ENCODE measurements at regions not wholly inside any gene's neighbourhood (a gene's known extent, or its start where the extent isn't known, plus 50 kb on each side); places are given as distances from the start of the nearest gene placed in this dataset.

- no peak for DNase-seq (ENCODE audit: low read depth, low spot score)
Observed at GRCh38 chr4:125938541-125938940, 623.8 kb downstream of the FAT4 start.

DNA sequence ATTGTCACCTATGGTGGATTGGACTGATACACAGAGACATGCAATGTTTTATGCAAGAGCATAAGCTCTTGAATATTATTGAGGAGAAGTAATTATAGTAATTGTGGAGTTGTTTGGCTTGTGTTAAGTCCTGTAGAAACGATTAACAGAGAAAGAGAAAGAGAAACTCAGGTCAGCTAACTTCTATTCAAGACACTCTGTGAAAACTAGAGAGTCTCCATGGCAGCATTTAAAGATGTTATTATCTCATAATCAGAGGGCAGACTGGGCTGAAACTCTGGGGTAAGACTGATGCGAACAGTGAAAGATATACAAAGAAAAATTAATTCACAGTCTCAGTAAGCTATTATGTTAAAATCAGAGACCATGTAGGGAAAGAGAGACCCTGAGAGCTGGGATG lies 625.7 kb downstream of the FAT4 start:
- no peak for DNase-seq (ENCODE audit: low read depth, low spot score)

DNA sequence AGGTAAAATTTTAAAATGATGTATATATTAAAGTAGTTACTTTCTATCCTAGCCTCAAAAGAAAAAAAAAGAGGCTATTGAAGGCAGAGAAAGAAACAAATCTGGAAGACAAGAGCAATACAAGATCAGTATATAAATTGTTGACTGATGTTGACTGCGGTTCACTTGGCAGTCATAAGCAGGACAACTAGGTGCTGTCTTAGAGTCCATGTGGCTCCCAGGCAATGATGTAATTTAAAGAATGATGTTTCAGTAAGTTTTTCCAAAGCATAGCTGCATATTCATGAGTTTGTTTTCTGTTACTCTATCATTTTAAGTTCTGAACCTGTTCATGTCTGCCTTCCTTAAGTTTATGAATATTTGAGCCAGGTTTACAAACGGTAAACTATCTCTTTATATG lies 630.2 kb downstream of the FAT4 start:
- no peak for DNase-seq (ENCODE audit: low read depth, low spot score)

GRCh38 chr4:125948021-125948420 lies 633.3 kb downstream of the FAT4 start:
- no peak for DNase-seq (ENCODE audit: low read depth, low spot score)

DNA sequence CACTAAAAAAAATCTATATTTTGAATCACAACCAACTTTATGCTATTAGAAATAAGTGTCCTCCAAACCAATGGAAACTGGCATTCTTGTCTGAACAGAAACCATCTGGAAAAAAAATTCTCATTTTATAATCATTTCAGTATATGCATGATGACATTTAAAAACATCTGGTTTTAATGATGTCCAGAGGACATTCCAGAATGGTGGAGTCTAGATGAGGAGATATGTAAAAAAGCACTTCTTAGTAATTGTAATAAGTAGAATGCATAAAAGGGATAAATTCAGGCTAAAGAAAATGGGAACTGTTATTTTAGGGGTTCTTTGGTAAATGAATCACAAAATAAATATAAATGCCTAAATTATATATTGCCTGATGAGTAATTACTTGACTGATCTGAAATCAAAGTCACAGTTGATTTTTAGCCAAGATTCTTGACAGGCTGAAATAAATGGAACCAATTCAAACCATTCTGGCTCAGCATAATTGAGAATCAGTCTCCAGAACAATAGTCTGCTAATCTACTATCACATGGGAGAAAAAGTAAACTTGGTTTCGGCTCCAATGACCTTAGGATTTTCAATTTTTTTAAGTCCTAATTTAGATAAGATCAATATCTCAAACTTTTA lies 636.6 kb downstream of the FAT4 start:
- no peak for DNase-seq (ENCODE audit: low read depth, low spot score)

DNA sequence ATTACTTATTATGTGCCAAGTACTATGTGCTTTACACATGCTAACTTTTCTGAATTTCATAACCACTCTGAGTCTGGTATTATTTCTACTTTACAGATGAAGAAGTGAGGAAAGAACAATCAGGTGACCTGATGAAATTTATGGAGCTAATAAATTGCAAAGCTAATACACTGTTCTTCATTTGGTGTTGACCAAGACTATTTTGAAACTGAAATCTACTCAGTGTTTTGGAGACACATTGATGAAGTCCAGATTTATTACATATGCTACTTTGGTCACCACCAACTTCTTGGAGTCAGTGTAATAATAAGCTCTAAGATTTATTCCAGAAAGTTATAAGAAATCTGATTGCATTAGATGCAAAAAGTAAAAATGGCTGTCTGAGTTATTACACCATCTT lies 637.9 kb downstream of the FAT4 start:
- no peak for DNase-seq (ENCODE audit: low read depth, low spot score)

DNA sequence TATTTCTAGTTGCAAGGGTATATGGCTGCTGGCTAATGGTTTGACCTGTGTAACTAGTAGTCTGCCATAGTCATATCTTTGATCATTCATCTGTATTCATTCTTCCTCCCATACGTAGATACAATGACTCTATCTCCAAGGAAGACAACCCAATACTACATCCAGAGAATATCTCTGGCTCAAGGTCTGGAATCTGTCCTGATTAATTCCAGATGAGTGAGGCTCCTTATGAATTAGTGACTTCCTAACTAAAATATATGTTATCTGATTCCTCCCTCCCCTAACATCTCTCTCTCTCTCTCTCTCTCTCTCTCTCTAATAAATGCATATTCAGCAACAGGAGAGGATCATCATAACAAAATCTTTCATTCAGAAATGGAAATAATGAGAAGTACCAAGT lies 641.5 kb downstream of the FAT4 start:
- DNase-seq (ENCODE audit: low read depth, low spot score), result no peak

GRCh38 chr4:125958519-125958918 lies 643.8 kb downstream of the FAT4 start:
- DNase-seq (ENCODE audit: low read depth, low spot score), result no peak

- DNase-seq (ENCODE audit: low read depth, low spot score), result no peak
Observed at GRCh38 chr4:125961626-125962025, 646.9 kb downstream of the FAT4 start.

DNA sequence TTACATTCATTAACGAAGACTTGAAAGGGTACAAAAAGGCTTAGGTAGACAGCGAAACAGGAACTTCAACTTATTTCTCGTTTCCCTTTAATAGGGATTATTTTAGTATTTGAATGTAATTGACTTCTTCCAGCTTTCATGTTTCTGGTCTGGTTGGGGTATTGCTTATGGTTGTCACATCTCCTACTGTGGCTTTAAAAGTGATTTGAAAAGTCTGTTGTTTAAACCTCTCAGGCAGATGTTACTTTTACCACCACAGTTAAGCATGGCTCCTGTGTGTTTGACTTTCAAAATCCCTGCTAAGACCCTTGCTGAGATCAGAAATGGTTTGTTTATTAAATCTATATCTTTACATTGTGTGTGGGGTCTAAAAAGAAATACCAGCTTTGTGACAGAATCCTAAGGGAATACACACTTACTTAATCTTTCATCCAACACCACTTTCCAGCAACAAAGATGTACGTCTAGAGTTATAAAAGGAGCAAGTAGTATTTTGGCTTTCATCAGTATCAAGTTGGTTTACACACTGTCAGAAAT lies 661.2 kb downstream of the FAT4 start:
- no peak for DNase-seq (ENCODE audit: low read depth, low spot score)

- no peak for DNase-seq (ENCODE audit: low read depth, low spot score)
Observed at GRCh38 chr4:125979950-125980349, 665.2 kb downstream of the FAT4 start.

- DNase-seq (ENCODE audit: low read depth, low spot score), result no peak
Observed at GRCh38 chr4:125983168-125983567, 668.4 kb downstream of the FAT4 start.

GRCh38 chr4:125985856-125986255 lies 671.1 kb downstream of the FAT4 start:
- no peak for DNase-seq (ENCODE audit: low read depth, low spot score)

DNA sequence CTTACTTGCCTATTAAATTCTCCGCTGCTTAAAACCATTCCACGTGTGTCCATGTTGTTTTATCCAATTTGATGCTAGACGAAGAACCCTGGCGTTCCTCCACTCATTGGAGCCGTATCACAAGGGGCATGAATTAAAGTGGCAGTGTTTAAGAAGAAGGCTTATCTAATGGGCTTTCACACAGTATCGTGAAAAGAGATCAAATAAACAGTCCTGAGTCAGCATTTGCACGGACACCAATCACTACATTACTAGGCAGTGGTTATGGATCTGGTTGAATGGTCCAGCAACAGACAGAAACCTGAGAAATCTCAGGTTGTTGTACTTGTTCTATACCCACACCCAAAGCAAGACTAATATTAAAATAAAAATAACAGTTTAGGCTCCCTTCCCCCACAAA lies 671.6 kb downstream of the FAT4 start:
- DNase-seq (ENCODE audit: low read depth, low spot score), result no peak

DNA sequence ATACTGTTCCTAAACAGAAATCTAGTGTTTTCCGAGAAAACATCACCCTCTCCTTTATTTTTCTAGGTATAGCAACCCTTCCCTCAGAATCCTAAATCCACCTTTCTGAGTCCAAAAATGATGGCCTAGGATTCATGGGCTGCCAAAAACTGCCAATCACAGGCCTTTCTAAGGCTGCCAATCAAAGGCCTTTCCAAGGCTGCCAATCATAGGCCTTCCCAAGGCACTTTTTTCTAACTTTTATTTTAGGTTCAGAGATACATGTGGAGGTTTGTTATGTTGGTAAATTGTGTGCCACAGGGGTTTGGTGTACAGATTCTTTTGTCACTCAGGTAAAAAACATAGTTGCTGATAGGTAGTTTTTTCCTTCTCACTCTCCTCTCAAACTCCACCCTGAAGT lies 673.7 kb downstream of the FAT4 start:
- DNase-seq (ENCODE audit: low read depth, low spot score), result no peak

DNA sequence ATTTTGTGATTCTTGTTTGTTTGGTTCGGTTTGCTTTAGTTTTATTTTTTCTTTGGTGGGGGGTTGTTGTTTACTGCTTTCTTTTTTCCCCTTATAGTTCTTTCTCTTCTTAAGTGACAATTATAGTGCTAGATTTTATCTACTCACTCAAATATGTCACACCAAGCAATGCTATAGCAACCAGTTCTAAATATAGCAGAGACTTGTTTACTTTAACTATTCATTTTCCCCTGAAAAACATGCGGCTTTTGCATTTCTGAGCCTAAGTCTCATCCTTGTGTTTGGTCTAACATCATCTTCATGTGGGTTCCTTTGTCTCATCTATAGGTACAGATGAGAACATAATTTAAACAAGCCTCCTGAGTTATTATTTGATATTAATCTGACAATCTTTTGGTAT lies 676.6 kb downstream of the FAT4 start:
- no peak for DNase-seq (ENCODE audit: low read depth, low spot score)

DNA sequence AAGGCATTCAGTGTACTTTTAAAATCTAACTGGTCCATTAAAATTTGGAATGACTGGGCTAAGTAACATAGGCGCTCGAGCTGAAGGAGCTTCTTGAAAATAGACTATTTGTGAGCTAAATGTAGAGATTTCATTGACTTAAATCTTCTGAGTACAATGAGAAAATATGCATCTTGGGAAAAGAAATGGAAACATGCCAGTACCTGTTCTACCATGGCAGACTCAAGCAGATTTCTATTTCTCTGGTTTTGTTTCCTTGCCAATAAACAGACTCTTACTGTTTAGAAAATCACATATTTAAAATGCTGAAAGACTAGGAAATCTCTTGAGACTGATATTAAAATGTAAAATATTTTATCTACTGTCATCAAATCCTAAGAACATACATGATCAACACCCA lies 678.1 kb downstream of the FAT4 start:
- DNase-seq (ENCODE audit: low read depth, low spot score), result no peak

DNA sequence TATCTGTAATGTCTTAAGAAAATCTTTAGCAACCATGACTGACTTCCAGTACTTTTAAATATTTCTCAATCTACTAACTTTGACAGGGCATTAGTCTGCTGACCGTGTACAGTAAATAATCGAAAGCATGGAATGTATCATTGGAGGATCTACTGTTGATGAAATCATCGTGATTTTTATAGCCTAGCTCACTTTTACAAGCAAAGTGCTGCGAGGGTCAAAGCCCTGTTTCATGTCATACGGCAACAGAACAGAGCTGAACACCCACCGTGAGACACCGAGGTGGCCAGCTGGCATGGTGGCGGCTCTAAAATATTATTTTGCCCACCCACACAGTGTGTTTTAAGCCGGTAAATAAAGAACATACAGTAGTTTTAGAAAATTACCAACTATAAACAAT lies 679.3 kb downstream of the FAT4 start:
- DNase-seq (ENCODE audit: low read depth, low spot score), result no peak

DNA sequence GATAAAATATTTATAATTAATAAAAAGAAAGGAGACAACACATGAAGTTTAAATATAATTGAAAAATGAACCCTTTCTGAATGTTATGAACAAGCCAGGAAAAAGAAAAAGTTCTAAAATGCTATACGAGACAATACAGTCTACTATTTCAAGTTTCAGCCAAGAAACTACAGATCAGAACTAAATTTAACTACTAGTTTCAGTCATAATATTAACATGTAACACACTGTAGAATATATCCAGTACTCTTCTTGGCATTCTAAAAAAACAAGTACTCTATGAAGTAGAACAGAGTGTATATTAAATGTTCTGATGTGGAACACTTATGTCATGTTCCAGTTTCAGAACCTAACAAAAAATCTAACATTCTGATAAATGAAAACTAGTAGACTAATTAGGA lies 679.7 kb downstream of the FAT4 start:
- no peak for DNase-seq (ENCODE audit: low read depth, low spot score)

GRCh38 chr4:126004941-126005340 lies 690.2 kb downstream of the FAT4 start:
- no peak for DNase-seq (ENCODE audit: low read depth, low spot score)

DNA sequence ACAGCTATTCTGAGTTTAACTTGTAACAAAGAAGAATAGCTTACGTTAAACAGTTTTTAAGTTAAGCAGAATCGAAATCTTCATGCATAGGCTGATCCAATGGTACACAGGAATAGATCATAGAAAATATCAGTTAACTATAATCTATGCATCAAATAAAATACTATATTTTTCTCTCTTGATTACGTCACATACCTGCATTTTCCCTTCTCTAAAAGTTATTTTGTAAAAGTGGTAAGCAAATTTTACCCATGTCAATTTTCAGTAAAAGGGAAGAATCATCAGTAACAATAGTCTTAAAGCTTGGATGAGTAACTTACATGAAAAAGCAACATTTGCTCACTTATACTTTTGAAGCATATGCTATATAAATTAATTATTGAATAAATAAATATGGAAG lies 692.4 kb downstream of the FAT4 start:
- no peak for DNase-seq (ENCODE audit: low read depth, low spot score)

DNA sequence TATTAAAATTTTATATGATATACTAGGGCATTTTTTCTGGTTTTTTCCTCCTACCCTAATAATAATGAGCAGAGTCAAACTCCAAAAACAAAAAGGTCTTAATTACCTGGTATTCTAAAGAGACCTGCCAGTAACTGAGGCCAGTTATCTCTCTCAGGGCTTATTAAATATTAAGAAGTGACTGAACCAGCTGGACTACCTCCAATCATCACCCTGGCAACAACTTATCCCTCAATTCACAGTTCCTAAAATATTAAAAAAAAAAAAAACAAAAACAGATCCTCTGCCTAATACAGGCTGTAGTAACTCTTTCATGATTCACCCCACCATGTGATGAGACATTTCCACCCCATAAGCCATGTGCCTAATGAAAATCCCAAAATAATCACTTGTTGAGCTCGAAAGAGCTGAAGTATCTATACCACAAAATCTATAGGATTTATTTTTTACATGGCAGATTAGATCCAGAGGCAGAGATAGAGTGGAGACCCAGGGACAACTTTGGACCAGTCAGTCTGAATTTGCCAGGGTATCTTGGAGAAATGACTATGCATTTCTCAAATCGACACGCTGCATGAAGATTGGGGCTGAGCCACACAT lies 698.0 kb downstream of the FAT4 start:
- no peak for DNase-seq (ENCODE audit: low read depth, low spot score)

- DNase-seq (ENCODE audit: low read depth, low spot score), result no peak
Observed at GRCh38 chr4:126018274-126018673, 703.5 kb downstream of the FAT4 start.

DNA sequence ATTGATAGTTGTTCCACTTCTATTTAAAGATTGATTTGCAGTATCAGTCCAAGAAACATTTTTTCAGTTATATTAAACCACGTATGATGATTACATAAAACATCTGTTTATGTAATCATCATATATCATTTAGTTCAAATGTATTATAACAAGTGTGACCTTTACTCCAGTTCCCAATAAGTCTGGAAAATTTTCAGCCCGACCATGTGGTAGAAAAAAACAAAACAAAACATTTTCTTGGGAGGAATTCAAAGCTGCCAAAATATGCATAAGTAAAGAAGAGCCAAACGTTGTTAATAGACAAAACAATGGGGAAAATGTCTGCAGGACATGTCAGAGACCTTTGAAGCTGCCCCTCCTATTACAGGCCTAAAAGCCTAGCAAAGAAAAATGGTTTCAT lies 709.1 kb downstream of the FAT4 start:
- DNase-seq (ENCODE audit: low read depth, low spot score), result no peak
